ENCODE measurements at regions not wholly inside any gene's neighbourhood (a gene's known extent, or its start where the extent isn't known, plus 50 kb on each side); places are given as distances from the start of the nearest gene placed in this dataset.

- no peak for TF ChIP-seq CTCF (IDR thresholded peaks at IDR 0.05; ENCODE audit: extremely low read depth, low read depth, low read length)
- H3K36me3 ChIP-seq (ENCODE audit: insufficient read depth, low read length), result no peaks in the 10 kb centered on the region
- H3K79me2 ChIP-seq (ENCODE audit: insufficient read depth, low read length), result no peaks in the 10 kb centered on the region
- no peak overlapping the region for H3K4me2 ChIP-seq (ENCODE audit: insufficient read depth, low read length)
- no peaks in the 10 kb centered on the region for H3K27me3 ChIP-seq (ENCODE audit: insufficient read depth, low read length)
- DNase-seq (ENCODE audit: insufficient read length, low spot score, missing footprints), result no peak
- H2AFZ ChIP-seq (ENCODE audit: low read length), result no peak overlapping the region
- H3K27ac ChIP-seq (ENCODE audit: low read depth, low read length), result no peak overlapping the region
- no peaks in the 10 kb centered on the region for H4K20me1 ChIP-seq (ENCODE audit: insufficient read depth, low read length)
- H3K9me3 ChIP-seq (ENCODE audit: low read depth, low read length), result no peaks in the 10 kb centered on the region
- H3K4me3 ChIP-seq (ENCODE audit: insufficient read depth, low read length), result no peak overlapping the region
- H3K4me1 ChIP-seq (ENCODE audit: insufficient read depth, low read length), result no peaks in the 10 kb centered on the region
These were observed 88.6 kb upstream of the PCSK2 start for GRCh38 chr20:17138237-17138636.

- no peak overlapping the region for H3K4me3 ChIP-seq (ENCODE audit: insufficient read depth, low read length)
- H3K4me2 ChIP-seq (ENCODE audit: insufficient read depth, low read length), result no peak overlapping the region
- TF ChIP-seq CTCF (IDR thresholded peaks at IDR 0.05; ENCODE audit: extremely low read depth, low read depth, low read length), result no peak
- H3K9me3 ChIP-seq (ENCODE audit: low read depth, low read length), result no peaks in the 10 kb centered on the region
- H3K27ac ChIP-seq (ENCODE audit: low read depth, low read length), result no peak overlapping the region
- DNase-seq (ENCODE audit: insufficient read length, low spot score, missing footprints), result no peak
- no peaks in the 10 kb centered on the region for H3K36me3 ChIP-seq (ENCODE audit: insufficient read depth, low read length)
- H2AFZ ChIP-seq (ENCODE audit: low read length), result no peak overlapping the region
- no peaks in the 10 kb centered on the region for H4K20me1 ChIP-seq (ENCODE audit: insufficient read depth, low read length)
- no peaks in the 10 kb centered on the region for H3K27me3 ChIP-seq (ENCODE audit: insufficient read depth, low read length)
- no peaks in the 10 kb centered on the region for H3K79me2 ChIP-seq (ENCODE audit: insufficient read depth, low read length)
- H3K4me1 ChIP-seq (ENCODE audit: insufficient read depth, low read length), result no peaks in the 10 kb centered on the region
These were observed 85.9 kb upstream of the PCSK2 start for GRCh38 chr20:17140894-17141293.

- no peak for DNase-seq (ENCODE audit: insufficient read length, low spot score, missing footprints)
- Histone ChIP-seq H3K79me2 (ENCODE audit: insufficient read depth, low read length) (no peaks in the 10 kb centered on the region), H3K36me3 (ENCODE audit: insufficient read depth, low read length) (no peaks in the 10 kb centered on the region), H3K4me3 (ENCODE audit: insufficient read depth, low read length) (no peak overlapping the region), H3K4me2 (ENCODE audit: insufficient read depth, low read length) (no peak overlapping the region), H3K27me3 (ENCODE audit: insufficient read depth, low read length) (no peaks in the 10 kb centered on the region), H3K27ac (ENCODE audit: low read depth, low read length) (no peak overlapping the region), H4K20me1 (ENCODE audit: insufficient read depth, low read length) (no peaks in the 10 kb centered on the region), H3K9me3 (ENCODE audit: low read depth, low read length) (no peaks in the 10 kb centered on the region), H2AFZ (ENCODE audit: low read length) (no peak overlapping the region), H3K4me1 (ENCODE audit: insufficient read depth, low read length) (no peaks in the 10 kb centered on the region)
- no peak for TF ChIP-seq CTCF (IDR thresholded peaks at IDR 0.05; ENCODE audit: extremely low read depth, low read depth, low read length)
These were observed 85.3 kb upstream of the PCSK2 start for GRCh38 chr20:17141568-17141967.

GRCh38 chr20:17142666-17143065 is 84.2 kb upstream of the PCSK2 start:
- Histone ChIP-seq H3K27me3 (ENCODE audit: insufficient read depth, low read length) (no peaks in the 10 kb centered on the region), H2AFZ (ENCODE audit: low read length) (no peak overlapping the region), H3K4me3 (ENCODE audit: insufficient read depth, low read length) (no peak overlapping the region), H3K79me2 (ENCODE audit: insufficient read depth, low read length) (no peaks in the 10 kb centered on the region), H3K27ac (ENCODE audit: low read depth, low read length) (no peak overlapping the region), H3K4me2 (ENCODE audit: insufficient read depth, low read length) (no peak overlapping the region), H4K20me1 (ENCODE audit: insufficient read depth, low read length) (no peaks in the 10 kb centered on the region), H3K4me1 (ENCODE audit: insufficient read depth, low read length) (no peaks in the 10 kb centered on the region), H3K36me3 (ENCODE audit: insufficient read depth, low read length) (no peaks in the 10 kb centered on the region), H3K9me3 (ENCODE audit: low read depth, low read length) (no peaks in the 10 kb centered on the region)
- TF ChIP-seq CTCF (IDR thresholded peaks at IDR 0.05; ENCODE audit: extremely low read depth, low read depth, low read length), result no peak
- no peak for DNase-seq (ENCODE audit: insufficient read length, low spot score, missing footprints)
